OCI-LY7 (cell line): ENCODE measurements at regions not wholly inside any gene's neighbourhood (a gene's known extent, or its start where the extent isn't known, plus 50 kb on each side); places are given as distances from the start of the nearest gene placed in this dataset.

Experiments
- BruUV-seq: library from RNA; stranded (reverse); fragments of 400-500 nt; replicated peaks from 2 replicates; lab custom pipeline; 2021; lab: Mats Ljungman, UMichigan
- CTCF ChIA-PET: fragments of 300-600 bp; sonication (Branson Sonifier 250); formaldehyde crosslinking; loops from one replicate; lab custom pipeline; 2022; ENCODE audit warnings: antibody characterized with exemption; ENCODE audit not compliant: unreplicated experiment; lab: Charles Lee
- POLR2A ChIA-PET: fragments of 300-600 bp; sonication (Branson Sonifier 250); formaldehyde crosslinking; loops from one replicate; lab custom pipeline; 2022; ENCODE audit warnings: antibody characterized with exemption; lab: Charles Lee
- DNase-seq: peaks from one replicate; pipeline ENCODE4 v3.0.0-alpha.2; 2015; ENCODE audit warnings: low spot score
- H2AFZ ChIP-seq: fragments of 200-600 bp; sonication (generic), shearing (Covaris generic); 2 replicates; pipeline ENCODE4 v1.6.1; 2014; ENCODE audit warnings: mild to moderate bottlenecking, antibody characterized with exemption, low read length, moderate library complexity
- H3K27ac ChIP-seq: fragments of 200-600 bp; sonication (generic); 2 replicates; pipeline ENCODE4 v1.5.1; 2014; ENCODE audit warnings: mixed run types, low read depth, mild to moderate bottlenecking, moderate library complexity, low read length, inconsistent platforms; ENCODE audit not compliant: poor library complexity, severe bottlenecking
- H3K36me3 ChIP-seq: fragments of 200-600 bp; sonication (generic); 2 replicates; pipeline ENCODE4 v1.6.1; 2014; ENCODE audit warnings: mild to moderate bottlenecking, antibody characterized with exemption, low read length, moderate library complexity, mixed read lengths; ENCODE audit not compliant: insufficient read depth
- H3K4me1 ChIP-seq: fragments of 200-600 bp; sonication (generic); 2 replicates; pipeline ENCODE4 v1.5.1; 2014; ENCODE audit warnings: mild to moderate bottlenecking, low read length; ENCODE audit not compliant: insufficient read depth, poor library complexity, severe bottlenecking
- H3K4me2 ChIP-seq: fragments of 200-600 bp; sonication (generic); 2 replicates; pipeline ENCODE4 v1.6.1; 2014; ENCODE audit warnings: mild to moderate bottlenecking, low read length
- H3K4me3 ChIP-seq: fragments of 200-600 bp; sonication (generic); 2 replicates; pipeline ENCODE4 v1.5.1; 2014; ENCODE audit warnings: mild to moderate bottlenecking, low read depth, low read length; ENCODE audit not compliant: poor library complexity, severe bottlenecking
- H3K79me2 ChIP-seq: fragments of 200-600 bp; sonication (generic); 2 replicates; pipeline ENCODE4 v1.6.1; 2016; ENCODE audit warnings: low read depth, mild to moderate bottlenecking, low read length, moderate library complexity, mixed read lengths; ENCODE audit not compliant: insufficient read depth
- H3K9me2 ChIP-seq: fragments of 200-600 bp; sonication (generic); 2 replicates; pipeline ENCODE4 v1.6.1; 2016; ENCODE audit warnings: mild to moderate bottlenecking, low read length, mixed read lengths; ENCODE audit not compliant: insufficient read depth
- H3K9me3 ChIP-seq: fragments of 200-600 bp; sonication (generic); 2 replicates; pipeline ENCODE4 v1.6.1; 2014; ENCODE audit warnings: mild to moderate bottlenecking, mixed run types, low read length, mixed read lengths
- H4K20me1 ChIP-seq: fragments of 200-600 bp; sonication (generic); 2 replicates; pipeline ENCODE4 v1.6.1; 2014; ENCODE audit warnings: mild to moderate bottlenecking, antibody characterized with exemption, low read length, moderate library complexity, mixed read lengths; ENCODE audit not compliant: insufficient read depth
- CTCF ChIP-seq: fragments of 200-600 bp; sonication (generic); conservative IDR thresholded peaks from 2 replicates; pipeline ENCODE4 v1.5.1; 2014; ENCODE audit warnings: mild to moderate bottlenecking, antibody characterized with exemption, low read length, moderate library complexity, mixed read lengths
- EZH2phosphoT487 ChIP-seq: fragments of 200-600 bp; sonication (generic); IDR thresholded peaks from 2 replicates; pipeline ENCODE4 v1.6.1; 2018; ENCODE audit warnings: low read depth, borderline replicate concordance, mild to moderate bottlenecking, mixed run types, antibody characterized with exemption, low read length, moderate library complexity, mixed read lengths
- intact Hi-C: fragments of 100-400 bp; cut with micrococcal nuclease; formaldehyde crosslinking; loops from one replicate; pipeline ENCODE4 v1.10.0; 2022; ENCODE audit not compliant: unreplicated experiment

- POLR2A ChIA-PET: interaction anchor here (1.1 kb wide), 1 partner anchor 157 kb away, joined by 3 read pairs; no protein-coding TSS in a partner anchor
- Histone ChIP-seq H3K4me2 (no peak overlapping the region), H3K4me3 (no peak overlapping the region), H3K79me2 (no peaks in the 10 kb centered on the region), H4K20me1 (no peaks in the 10 kb centered on the region), H3K4me1 (no peaks in the 10 kb centered on the region), H3K27ac (no peak overlapping the region), H3K9me3 (0 out of 2 replicates have a peak, but pooled peaks cover 4% of the 10 kb centered on the region), H2AFZ (no peak overlapping the region), H3K9me2 (no peaks in the 10 kb centered on the region), H3K36me3 (no peaks in the 10 kb centered on the region)
- TF ChIP-seq CTCF (no peak), EZH2phosphoT487 (no peak)
- no TSS peak for BruUV-seq
- DNase-seq: no peak
- intact Hi-C loops: no loop called here
- CTCF ChIA-PET: no interaction called here
Measured at GRCh38 chr3:163382183-163382582, 1696.1 kb downstream of the SI start.

- Histone ChIP-seq H3K4me1 (no peaks in the 10 kb centered on the region), H3K4me2 (no peak overlapping the region), H3K9me3 (no peaks in the 10 kb centered on the region), H4K20me1 (no peaks in the 10 kb centered on the region), H3K9me2 (no peaks in the 10 kb centered on the region), H3K36me3 (no peaks in the 10 kb centered on the region), H3K27ac (no peak overlapping the region), H3K4me3 (no peak overlapping the region), H3K79me2 (no peaks in the 10 kb centered on the region), H2AFZ (no peak overlapping the region)
- DNase-seq: no peak
- BruUV-seq: no TSS peak
- TF ChIP-seq EZH2phosphoT487: no peak
- TF ChIP-seq CTCF: no peak
- intact Hi-C loops: no loop called here
- POLR2A ChIA-PET: no interaction called here
- CTCF ChIA-PET: no interaction called here
Measured at GRCh38 chr3:163368168-163368567, 1710.1 kb downstream of the SI start.

GRCh38 chr3:163364717-163365116 lies 1713.6 kb downstream of the SI start:
- Histone ChIP-seq H3K36me3 (no peaks in the 10 kb centered on the region), H4K20me1 (no peaks in the 10 kb centered on the region), H3K9me3 (no peaks in the 10 kb centered on the region), H3K79me2 (no peaks in the 10 kb centered on the region), H3K9me2 (no peaks in the 10 kb centered on the region), H2AFZ (no peak overlapping the region), H3K4me3 (no peak overlapping the region), H3K4me1 (no peaks in the 10 kb centered on the region), H3K4me2 (no peak overlapping the region), H3K27ac (no peak overlapping the region)
- TF ChIP-seq CTCF (no peak), EZH2phosphoT487 (no peak)
- ChIA-PET CTCF (no interaction called here), POLR2A (interaction anchor here (1.0 kb wide), 1 partner anchor 19 kb away, joined by 3 read pairs; no protein-coding TSS in a partner anchor)
- no TSS peak for BruUV-seq
- no peak for DNase-seq
- intact Hi-C loops: no loop called here
